Neuron (in vitro differentiated cells): ENCODE measurements at regions not wholly inside any gene's neighbourhood (a gene's known extent, or its start where the extent isn't known, plus 50 kb on each side); places are given as distances from the start of the nearest gene placed in this dataset.
"Not testable (repeated sequence)": the region's sequence is repeated elsewhere in the genome, so short reads cannot be mapped to it uniquely, and the experiment has no call there.

Experiments
- H2AFZ ChIP-seq: one replicate; pipeline ENCODE4 v1.6.1; 2013; ENCODE audit warnings: low read depth, mild to moderate bottlenecking, inconsistent platforms, low read length, moderate library complexity
- H3K27me3 ChIP-seq: one replicate; pipeline ENCODE4 v1.6.1; 2013; ENCODE audit warnings: low read length; ENCODE audit not compliant: insufficient read depth
- H3K36me3 ChIP-seq: one replicate; pipeline ENCODE4 v1.6.1; 2013; ENCODE audit warnings: low read length; ENCODE audit not compliant: insufficient read depth
- H3K4me1 ChIP-seq: one replicate; pipeline ENCODE4 v1.6.1; 2013; ENCODE audit warnings: low read length; ENCODE audit not compliant: insufficient read depth
- H3K4me3 ChIP-seq: 2 replicates; pipeline ENCODE4 v1.5.1; 2013; ENCODE audit warnings: mild to moderate bottlenecking, low read length, moderate library complexity
- H3K9me3 ChIP-seq: one replicate; pipeline ENCODE4 v1.6.1; 2013; ENCODE audit warnings: low read length

DNA sequence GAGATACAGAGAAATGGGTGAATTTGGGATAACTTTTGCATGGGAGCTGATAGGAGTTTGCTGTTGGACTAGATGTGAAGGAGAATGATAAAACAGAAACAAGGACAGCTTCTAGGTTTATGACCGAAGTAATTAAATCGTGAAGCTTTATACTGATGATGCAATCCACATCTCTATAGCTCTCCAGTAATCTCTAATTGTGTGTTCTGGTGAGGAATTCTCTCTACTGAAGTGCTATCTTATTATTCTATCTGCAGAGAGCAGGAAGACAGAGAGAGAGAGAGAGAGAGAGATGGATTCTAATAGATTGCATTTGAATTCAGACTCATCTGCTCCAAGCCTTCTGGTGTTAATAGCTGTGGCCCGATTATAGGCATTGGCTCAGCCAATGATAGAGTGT is 113.5 kb upstream of the FRMD4B start:
- Histone ChIP-seq H3K27me3 (no peaks in the 10 kb centered on the region), H3K4me3 (no peak overlapping the region), H3K36me3 (no peaks in the 10 kb centered on the region), H3K4me1 (no peaks in the 10 kb centered on the region), H2AFZ (no peak overlapping the region), H3K9me3 (no peaks in the 10 kb centered on the region)

DNA sequence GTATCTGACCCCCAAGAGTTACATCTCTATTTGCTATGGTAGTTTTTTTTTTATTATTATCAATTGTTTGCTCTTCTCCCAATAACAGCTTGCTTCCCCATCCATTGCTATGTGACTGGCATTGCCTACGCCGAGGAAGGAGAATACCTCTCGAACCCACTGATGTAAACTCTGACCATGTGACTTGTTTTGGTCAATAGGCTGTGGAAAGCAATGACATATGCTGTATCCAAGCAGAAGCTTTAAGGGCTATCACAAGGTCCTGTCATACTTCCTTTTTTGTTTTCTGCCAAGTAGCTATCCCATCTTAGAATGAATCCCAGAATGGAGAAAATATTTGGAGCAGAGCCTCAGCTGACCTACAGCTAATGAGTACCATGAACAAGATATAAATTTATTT is 111.0 kb upstream of the FRMD4B start:
- no peak overlapping the region for H3K4me3 ChIP-seq
- H3K4me1 ChIP-seq, result no peaks in the 10 kb centered on the region
- H3K36me3 ChIP-seq, result no peaks in the 10 kb centered on the region
- no peak overlapping the region for H2AFZ ChIP-seq
- no peaks in the 10 kb centered on the region for H3K9me3 ChIP-seq
- no peaks in the 10 kb centered on the region for H3K27me3 ChIP-seq

DNA sequence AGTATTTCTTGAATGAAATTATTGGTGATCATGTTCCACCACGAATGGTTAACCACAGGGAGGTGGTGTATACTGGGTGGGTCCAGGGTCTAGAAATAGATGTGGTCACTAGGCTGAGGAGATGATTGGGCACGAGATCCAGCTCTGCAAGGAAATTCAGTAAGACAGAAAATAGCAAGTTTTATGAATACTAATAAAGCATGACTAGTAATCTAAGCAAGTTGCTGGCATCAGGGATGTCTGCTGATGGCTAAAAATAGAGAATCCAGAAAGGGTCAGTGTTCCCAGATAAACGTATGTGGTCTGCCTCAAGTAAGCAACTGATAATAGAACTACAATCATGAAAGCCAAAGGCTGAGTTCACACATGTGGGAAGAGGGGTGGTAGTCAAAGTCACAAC is 108.3 kb upstream of the FRMD4B start:
- no peaks in the 10 kb centered on the region for H3K36me3 ChIP-seq
- H2AFZ ChIP-seq, result no peak overlapping the region
- no peaks in the 10 kb centered on the region for H3K4me1 ChIP-seq
- H3K9me3 ChIP-seq, result no peaks in the 10 kb centered on the region
- H3K27me3 ChIP-seq, result no peaks in the 10 kb centered on the region
- H3K4me3 ChIP-seq, result no peak overlapping the region

DNA sequence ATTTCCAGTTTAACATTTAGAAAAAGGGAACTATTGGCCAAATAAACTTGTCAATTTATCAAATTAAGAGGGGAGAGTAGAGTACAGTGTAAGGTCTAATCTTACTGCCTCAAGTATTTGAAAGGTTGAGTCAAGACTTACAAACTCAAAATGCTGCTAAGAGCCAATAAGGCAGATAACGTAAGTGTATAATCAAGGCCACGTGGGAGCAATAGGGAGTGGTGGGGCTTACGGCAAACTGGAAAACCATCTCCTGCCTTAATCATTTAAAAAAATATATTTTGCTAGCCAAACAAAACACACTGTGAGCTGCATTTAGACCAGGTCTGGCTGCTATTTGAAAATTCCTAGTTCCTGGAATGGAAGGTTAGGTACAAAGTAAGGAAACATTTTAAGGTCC is 107.3 kb upstream of the FRMD4B start:
- no peak overlapping the region for H2AFZ ChIP-seq
- H3K27me3 ChIP-seq, result no peaks in the 10 kb centered on the region
- no peaks in the 10 kb centered on the region for H3K4me1 ChIP-seq
- no peak overlapping the region for H3K4me3 ChIP-seq
- no peaks in the 10 kb centered on the region for H3K36me3 ChIP-seq
- H3K9me3 ChIP-seq, result no peaks in the 10 kb centered on the region

DNA sequence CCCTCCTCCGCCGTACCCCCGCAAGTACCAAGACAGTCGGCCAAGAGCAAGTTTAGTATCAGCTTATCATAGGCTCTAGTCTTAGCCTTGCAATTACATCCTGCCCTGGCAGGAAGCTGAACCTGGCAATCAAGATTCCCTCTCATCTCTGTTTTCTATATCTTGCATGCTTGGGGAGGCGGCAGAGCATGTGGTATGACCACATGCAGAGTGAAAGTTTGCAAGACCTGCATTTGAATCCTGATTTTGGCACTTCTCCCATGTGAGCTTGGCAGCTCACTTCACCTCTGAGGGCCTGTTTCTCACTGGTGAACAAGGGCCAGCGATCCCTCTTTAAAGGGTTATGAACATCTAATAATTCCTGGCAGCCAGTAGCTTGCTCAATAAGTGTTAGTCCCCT is 106.1 kb upstream of the FRMD4B start:
- Histone ChIP-seq H3K4me1 (no peaks in the 10 kb centered on the region), H3K4me3 (no peak overlapping the region), H3K27me3 (no peaks in the 10 kb centered on the region), H3K9me3 (no peaks in the 10 kb centered on the region), H3K36me3 (no peaks in the 10 kb centered on the region), H2AFZ (no peak overlapping the region)

DNA sequence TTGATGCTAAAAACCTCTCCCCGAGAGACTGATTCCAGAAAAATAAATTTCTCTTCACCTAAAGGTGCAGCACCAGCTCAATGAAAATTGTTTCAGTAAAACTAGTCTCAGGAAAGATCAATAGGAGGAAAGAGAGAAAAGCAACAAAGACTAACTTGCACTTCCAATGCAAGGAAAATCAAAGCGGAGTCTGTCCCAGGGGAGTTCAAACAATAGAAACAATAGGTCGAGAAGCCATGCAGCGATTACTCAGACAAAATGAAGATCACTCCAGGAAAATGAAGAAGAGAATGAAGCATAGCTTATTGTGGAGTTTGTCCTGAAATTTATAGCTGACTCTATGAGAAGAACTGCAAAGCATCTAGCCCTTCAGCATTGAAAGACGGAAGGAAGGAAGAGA is 105.1 kb upstream of the FRMD4B start:
- Histone ChIP-seq H3K4me3 (no peak overlapping the region), H3K4me1 (no peaks in the 10 kb centered on the region), H3K9me3 (no peaks in the 10 kb centered on the region), H3K27me3 (no peaks in the 10 kb centered on the region), H3K36me3 (no peaks in the 10 kb centered on the region), H2AFZ (no peak overlapping the region)

DNA sequence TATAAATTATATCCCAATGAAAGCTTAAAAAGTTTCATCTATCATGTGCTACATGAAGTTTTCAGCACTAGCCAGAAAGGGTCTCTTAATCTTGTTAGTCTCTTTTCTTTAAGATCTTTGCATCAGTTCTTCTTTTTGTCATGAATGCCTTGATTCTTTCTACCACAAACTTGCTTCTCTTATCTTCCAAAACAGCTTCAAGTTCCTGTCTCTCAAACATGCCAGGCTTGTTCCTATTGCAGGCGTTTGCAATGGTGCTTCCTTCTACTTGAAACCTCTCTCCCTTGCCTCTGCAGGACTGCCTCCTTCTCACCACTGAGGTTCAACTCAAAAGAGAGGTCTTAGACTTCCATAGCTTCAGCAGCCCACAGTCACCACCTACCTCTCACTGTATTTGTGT is 104.3 kb upstream of the FRMD4B start:
- Histone ChIP-seq H3K27me3 (no peaks in the 10 kb centered on the region), H3K4me3 (no peak overlapping the region), H3K4me1 (no peaks in the 10 kb centered on the region), H3K9me3 (no peaks in the 10 kb centered on the region), H3K36me3 (no peaks in the 10 kb centered on the region), H2AFZ (no peak overlapping the region)

DNA sequence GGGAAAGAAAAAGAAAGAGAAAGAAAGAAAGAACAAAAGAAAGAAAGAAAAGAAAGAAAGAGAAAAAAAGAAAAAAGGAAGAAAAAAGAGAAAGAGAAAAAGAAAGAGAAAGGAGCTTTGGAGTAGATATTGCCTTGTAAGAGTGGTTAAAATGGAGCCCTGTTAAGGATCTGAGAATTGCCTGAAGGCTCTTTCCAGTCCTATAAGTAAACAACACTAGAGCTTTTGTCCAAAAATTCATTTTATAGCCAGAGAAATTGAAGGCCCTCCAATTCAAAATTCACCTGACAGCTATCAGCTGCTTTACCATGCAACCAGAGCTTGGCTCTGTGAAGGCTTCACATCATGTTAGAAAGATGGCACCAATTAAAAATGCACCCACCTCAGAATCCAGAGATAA is 102.1 kb upstream of the FRMD4B start:
- Histone ChIP-seq H3K4me1 (no peaks in the 10 kb centered on the region), H3K9me3 (no peaks in the 10 kb centered on the region), H3K4me3 (no peak overlapping the region), H3K36me3 (no peaks in the 10 kb centered on the region), H3K27me3 (no peaks in the 10 kb centered on the region), H2AFZ (no peak overlapping the region)

DNA sequence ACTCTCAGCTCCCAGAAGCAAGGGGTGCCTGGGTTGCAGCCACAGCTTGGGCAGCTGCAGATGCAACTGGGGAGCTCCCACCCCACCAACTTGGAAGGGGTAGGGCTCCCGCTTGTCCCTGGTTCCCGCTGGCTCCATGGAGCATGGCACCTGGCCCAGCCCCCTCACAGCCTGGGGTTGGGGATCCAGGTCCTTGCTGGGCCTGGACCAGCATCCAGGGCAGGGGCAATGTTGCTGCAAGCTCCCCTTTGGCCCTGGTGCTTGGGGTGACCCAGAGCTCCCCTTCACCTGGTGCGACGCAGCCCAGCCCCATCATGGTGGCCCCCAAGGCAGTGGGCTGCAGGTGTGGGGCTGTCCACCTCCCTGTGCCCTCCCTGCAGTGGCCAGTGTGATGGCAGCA is 99.6 kb upstream of the FRMD4B start:
- no peaks in the 10 kb centered on the region for H3K9me3 ChIP-seq
- H3K4me1 ChIP-seq, result no peaks in the 10 kb centered on the region
- H3K36me3 ChIP-seq, result no peaks in the 10 kb centered on the region
- no peak overlapping the region for H2AFZ ChIP-seq
- no peaks in the 10 kb centered on the region for H3K27me3 ChIP-seq
- H3K4me3 ChIP-seq, result no peak overlapping the region

DNA sequence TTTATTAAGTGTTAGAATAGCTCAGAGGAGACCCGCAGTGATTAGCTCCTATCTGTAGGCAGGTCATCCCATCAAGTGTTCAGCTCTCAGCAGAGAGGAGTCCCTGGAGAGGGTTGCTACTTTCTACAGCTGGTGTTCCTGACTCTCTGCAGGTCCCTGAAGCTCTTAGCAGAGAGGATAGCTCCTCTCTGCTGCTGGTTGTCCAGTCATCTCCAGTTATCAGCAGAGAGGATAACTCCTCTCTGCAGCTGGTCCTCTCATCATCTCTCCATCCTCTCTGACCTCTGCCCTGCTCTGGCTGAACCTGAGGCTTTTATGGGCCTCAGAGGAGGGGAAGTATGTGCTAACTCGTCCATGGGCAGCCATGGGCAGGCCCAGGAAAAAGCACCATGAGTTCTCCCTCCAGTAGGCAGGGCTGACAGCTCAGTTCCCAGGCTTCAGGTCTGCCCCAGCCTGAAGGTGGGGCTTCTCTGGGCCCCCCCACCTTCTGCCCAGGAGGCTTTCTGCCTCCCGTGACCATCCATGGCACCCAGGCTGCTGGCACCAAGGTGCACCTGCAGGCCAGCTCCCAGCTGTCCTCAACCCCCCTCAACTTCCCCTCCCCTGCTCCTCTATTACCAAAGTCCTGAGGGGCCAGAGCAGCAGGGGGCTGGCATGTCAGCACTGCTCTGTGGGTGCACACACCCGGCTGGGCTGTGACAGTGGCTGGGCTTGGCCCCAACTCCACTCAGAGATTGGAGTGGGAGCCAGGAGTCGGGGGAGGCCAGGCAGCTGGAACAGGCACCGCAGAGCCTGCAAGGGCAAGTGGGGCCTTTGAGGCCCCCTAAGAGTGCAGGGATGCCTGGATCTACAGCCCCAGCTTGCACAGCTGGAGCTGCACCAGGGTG is 98.9 kb upstream of the FRMD4B start:
- Histone ChIP-seq H3K27me3 (no peaks in the 10 kb centered on the region), H3K9me3 (no peaks in the 10 kb centered on the region)

DNA sequence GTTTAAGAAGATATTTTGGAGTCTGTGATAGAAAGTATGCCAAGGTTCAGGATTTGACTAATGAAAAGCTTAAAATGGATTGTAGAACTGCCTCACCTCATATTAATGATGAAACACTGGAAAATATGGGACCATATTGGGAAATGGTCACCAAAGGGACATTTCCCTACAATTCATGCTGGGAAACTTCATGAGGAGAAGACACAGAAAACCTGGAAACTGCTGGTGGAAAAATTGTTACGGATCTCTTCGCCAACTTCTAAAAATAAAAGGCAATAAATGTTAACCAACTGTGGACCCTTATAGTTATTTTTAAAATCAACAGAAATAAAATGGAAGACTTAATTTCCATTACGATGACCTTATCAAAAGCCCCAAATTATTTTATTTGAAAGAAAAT is 97.6 kb upstream of the FRMD4B start:
- no peak overlapping the region for H3K4me3 ChIP-seq
- H3K27me3 ChIP-seq, result no peaks in the 10 kb centered on the region
- no peaks in the 10 kb centered on the region for H3K9me3 ChIP-seq
- no peaks in the 10 kb centered on the region for H3K36me3 ChIP-seq
- H2AFZ ChIP-seq, result no peak overlapping the region
- H3K4me1 ChIP-seq, result no peaks in the 10 kb centered on the region

More for the DNA sequence above, 98.9 kb upstream of the FRMD4B start:
- no peaks in the 10 kb centered on the region for H3K4me1 ChIP-seq
- H2AFZ ChIP-seq, result no peak overlapping the region
- H3K4me3 ChIP-seq, result no peak overlapping the region
- no peaks in the 10 kb centered on the region for H3K36me3 ChIP-seq

DNA sequence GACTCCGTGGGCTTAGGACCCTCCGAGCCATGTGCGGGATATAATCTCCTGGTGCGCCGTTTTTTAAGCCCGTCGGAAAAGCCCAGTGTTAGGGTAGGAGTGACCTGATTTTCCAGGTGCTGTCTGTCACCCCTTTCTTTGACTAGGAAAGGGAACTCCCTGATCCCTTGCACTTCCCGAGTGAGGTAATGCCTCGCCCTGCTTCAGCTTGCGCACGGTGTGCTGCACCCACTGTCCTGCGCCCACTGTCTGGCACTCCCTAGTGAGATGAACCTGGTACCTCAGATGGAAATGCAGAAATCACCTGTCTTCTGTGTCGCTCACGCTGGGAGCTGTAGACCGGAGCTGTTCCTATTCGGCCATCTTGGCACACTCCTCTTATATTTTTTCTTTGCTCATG is 95.1 kb upstream of the FRMD4B start:
- H3K9me3 ChIP-seq, H2AFZ ChIP-seq, H3K27me3 ChIP-seq, H3K4me1 ChIP-seq, H3K4me3 ChIP-seq, H3K36me3 ChIP-seq: not testable (repeated sequence)

DNA sequence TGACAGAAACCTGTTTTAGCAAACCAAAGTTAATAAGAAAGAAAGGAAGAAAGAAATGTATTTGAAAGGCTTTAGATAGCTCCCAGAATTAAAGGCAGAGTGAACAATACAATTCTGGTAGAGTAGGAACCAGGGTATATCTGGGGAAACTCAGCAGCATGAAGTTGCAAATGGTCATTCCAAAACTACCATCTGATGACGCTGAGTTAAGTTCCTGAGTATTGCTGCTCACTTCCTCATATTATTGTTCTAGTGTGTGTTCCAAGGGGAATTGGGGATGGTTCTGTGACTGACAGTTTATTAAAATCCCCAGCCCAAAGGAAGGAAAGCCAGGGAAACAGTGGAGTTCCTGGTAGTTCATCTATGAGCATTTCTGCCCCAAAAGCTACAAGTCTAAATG is 88.3 kb upstream of the FRMD4B start:
- H3K36me3 ChIP-seq, result no peaks in the 10 kb centered on the region
- no peak overlapping the region for H2AFZ ChIP-seq
- H3K9me3 ChIP-seq, result no peaks in the 10 kb centered on the region
- no peak overlapping the region for H3K4me3 ChIP-seq
- H3K4me1 ChIP-seq, result no peaks in the 10 kb centered on the region
- no peaks in the 10 kb centered on the region for H3K27me3 ChIP-seq

DNA sequence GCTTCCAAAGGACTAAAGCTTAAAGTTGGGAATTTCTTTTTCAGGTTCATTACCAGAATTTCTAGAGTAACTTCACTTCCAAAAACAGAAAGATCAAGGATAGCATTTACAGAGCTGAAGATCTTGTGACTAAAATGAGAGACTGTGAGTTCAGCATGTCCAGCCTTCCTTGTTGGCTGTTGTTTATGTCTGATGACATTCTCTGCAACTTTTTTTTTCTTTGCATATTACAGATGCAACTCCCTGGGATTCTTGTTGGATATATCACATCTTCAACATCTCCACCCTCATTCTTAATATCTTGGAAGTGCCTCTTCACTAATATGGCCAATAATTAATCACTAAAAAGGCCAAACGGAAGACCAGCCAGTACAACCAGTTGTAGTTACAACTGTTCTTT is 86.2 kb upstream of the FRMD4B start:
- Histone ChIP-seq H3K9me3 (no peaks in the 10 kb centered on the region), H3K27me3 (no peaks in the 10 kb centered on the region), H3K4me1 (no peaks in the 10 kb centered on the region), H2AFZ (no peak overlapping the region), H3K36me3 (no peaks in the 10 kb centered on the region), H3K4me3 (no peak overlapping the region)
